ENCODE measurements at regions not wholly inside any gene's neighbourhood (a gene's known extent, or its start where the extent isn't known, plus 50 kb on each side); places are given as distances from the start of the nearest gene placed in this dataset.

DNA sequence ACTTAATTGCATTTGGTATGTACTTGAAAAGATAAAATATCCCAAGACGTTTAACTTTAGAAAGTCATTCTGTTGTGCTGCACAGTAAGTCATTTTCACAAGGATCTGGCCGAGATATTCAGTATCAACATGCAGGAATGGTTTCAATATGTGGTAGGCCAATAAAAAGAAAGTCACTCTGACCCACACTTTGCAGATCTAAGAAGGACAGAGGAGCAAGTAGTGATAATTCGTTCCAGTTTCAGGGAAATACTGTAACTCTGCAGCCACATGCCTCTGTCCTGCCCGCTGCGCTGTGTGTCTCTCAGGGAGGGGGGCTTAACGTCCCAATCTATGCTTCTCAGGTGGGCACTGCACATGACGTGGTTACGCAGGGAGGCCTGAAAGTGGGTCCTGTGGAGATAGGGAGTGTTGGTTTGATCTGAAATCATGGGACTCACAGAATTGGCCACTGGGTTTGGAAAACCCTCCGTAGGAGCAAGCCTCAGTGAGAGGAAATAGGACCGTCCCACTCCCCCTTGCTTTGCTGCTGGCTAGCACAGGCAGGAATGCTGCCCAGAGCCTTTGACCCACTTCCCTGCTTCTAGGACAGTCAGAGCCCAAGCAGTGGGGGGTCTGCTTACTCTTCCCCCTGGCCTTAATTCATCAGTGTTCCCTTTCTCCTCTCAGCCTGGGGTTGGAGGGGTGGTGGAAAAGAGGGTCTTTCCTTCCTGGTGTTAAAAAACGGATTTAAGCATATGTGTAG, 314.7 kb upstream of the SPRED2 start:
- no peak for DNase-seq (ENCODE audit: low spot score, unreplicated experiment)
- H3K27me3 Mint-ChIP-seq, result peaks cover 6% of the 10 kb centered on the region
- H3K4me3 Mint-ChIP-seq (ENCODE audit: low read depth), result no peak overlapping the region
- no peak overlapping the region for H3K27ac Mint-ChIP-seq
- H3K9me3 Mint-ChIP-seq (ENCODE audit: low read depth), result no peaks in the 10 kb centered on the region
- TF ChIP-seq, protein P1, sequence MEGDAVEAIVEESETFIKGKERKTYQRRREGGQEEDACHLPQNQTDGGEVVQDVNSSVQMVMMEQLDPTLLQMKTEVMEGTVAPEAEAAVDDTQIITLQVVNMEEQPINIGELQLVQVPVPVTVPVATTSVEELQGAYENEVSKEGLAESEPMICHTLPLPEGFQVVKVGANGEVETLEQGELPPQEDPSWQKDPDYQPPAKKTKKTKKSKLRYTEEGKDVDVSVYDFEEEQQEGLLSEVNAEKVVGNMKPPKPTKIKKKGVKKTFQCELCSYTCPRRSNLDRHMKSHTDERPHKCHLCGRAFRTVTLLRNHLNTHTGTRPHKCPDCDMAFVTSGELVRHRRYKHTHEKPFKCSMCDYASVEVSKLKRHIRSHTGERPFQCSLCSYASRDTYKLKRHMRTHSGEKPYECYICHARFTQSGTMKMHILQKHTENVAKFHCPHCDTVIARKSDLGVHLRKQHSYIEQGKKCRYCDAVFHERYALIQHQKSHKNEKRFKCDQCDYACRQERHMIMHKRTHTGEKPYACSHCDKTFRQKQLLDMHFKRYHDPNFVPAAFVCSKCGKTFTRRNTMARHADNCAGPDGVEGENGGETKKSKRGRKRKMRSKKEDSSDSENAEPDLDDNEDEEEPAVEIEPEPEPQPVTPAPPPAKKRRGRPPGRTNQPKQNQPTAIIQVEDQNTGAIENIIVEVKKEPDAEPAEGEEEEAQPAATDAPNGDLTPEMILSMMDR (IDR thresholded peaks at IDR 0.05; ENCODE audit: unreplicated experiment), result no peak
- H3K36me3 Mint-ChIP-seq (ENCODE audit: insufficient read depth), result no peaks in the 10 kb centered on the region
- peaks cover 6% of the 10 kb centered on the region for H3K4me1 Mint-ChIP-seq (ENCODE audit: low read depth)

DNA sequence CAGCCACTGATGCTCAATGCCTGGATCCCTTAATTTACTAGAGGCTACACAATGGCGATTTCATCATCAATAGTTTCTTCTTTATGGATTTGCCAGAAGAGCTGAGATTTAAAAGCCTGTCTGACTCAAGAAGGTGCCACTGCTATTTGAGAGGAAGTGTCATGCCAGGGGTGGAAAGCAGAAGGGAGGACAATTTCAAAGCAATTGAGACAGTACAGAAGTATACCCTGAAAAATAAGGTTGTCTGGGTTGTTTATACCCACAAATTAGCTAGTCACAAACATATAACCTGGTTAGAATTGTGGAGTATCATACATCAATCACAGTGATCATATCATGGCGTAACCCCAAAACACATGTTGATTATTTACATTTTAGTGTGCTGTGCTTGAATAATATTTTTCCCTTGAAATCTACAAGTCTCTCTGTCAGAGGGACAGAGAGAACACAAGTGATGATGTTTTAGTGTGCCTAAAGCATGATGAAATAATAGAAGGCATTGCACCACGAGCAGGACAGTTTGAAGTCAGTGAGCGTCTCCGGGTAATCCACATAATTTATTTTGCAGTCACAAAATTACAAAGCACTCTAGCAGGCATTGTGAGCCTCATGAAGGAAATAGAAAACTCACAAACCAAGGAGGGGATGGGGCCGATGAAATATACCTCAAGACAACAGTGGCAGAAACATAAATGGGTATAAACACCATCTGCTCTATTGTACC, 312.2 kb upstream of the SPRED2 start:
- H3K36me3 Mint-ChIP-seq (ENCODE audit: insufficient read depth), result no peaks in the 10 kb centered on the region
- TF ChIP-seq, protein P1 (IDR thresholded peaks at IDR 0.05; ENCODE audit: unreplicated experiment), result no peak

DNA sequence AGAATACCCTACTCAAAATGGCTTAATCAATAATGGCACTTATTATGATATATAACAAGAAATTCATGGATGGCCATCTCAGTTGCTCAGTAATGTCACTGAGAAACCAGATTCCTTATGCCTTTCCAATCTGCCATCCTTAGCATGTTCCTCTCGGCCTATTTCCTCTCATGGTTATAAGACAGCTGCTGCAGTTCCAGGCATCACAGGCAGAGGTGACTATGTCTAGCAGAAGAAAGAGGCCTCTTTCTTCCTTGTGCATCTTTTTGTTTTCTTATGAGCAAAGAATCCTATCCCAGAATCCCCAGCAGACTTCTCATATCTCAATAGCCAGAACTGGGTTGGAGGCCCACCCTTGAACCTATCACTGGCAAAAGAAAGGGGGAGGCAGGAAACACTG, 310.6 kb upstream of the SPRED2 start:
- Mint-ChIP-seq H3K9me3 (ENCODE audit: low read depth) (peaks cover 3% of the 10 kb centered on the region), H3K27me3 (peaks cover 3% of the 10 kb centered on the region), H3K27ac (no peak overlapping the region), H3K4me1 (ENCODE audit: low read depth) (peaks cover 2% of the 10 kb centered on the region), H3K36me3 (ENCODE audit: insufficient read depth) (no peaks in the 10 kb centered on the region), H3K4me3 (ENCODE audit: low read depth) (no peak overlapping the region)
- no peak for DNase-seq (ENCODE audit: low spot score, unreplicated experiment)
- TF ChIP-seq, protein P1 (IDR thresholded peaks at IDR 0.05; ENCODE audit: unreplicated experiment), result no peak

More for the DNA sequence above, 312.2 kb upstream of the SPRED2 start:
- H3K9me3 Mint-ChIP-seq (ENCODE audit: low read depth), result peaks cover 3% of the 10 kb centered on the region
- H3K4me1 Mint-ChIP-seq (ENCODE audit: low read depth), result peaks cover 8% of the 10 kb centered on the region
- H3K27ac Mint-ChIP-seq, result no peak overlapping the region
- no peak for DNase-seq (ENCODE audit: low spot score, unreplicated experiment)
- peaks cover 6% of the 10 kb centered on the region for H3K27me3 Mint-ChIP-seq
- H3K4me3 Mint-ChIP-seq (ENCODE audit: low read depth), result no peak overlapping the region

DNA sequence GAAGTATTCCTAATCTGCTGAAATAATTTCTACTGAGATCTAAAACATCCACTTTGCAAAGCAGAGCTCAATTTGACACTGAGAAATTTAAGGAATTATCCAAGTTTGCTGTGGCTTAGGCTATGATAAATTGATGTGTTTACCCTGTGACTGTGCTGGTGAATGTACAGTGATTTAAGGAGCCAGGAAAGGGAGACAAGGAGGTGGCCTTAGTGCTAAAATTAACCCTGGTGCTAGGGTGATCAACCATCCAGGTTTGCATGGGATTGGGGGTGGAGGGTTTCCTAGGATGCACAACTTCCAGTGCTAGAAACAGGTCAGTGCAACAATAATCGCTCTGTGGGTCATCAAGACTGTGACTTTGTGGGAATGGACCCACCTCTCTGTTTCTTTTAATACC, 307.5 kb upstream of the SPRED2 start:
- peaks cover 10% of the 10 kb centered on the region for H3K9me3 Mint-ChIP-seq (ENCODE audit: low read depth)
- no peak overlapping the region for H3K4me3 Mint-ChIP-seq (ENCODE audit: low read depth)
- no peaks in the 10 kb centered on the region for H3K36me3 Mint-ChIP-seq (ENCODE audit: insufficient read depth)
- TF ChIP-seq, protein P1 (IDR thresholded peaks at IDR 0.05; ENCODE audit: unreplicated experiment), result no peak
- no peak for DNase-seq (ENCODE audit: low spot score, unreplicated experiment)
- H3K4me1 Mint-ChIP-seq (ENCODE audit: low read depth), result peaks cover 2% of the 10 kb centered on the region
- H3K27me3 Mint-ChIP-seq, result no peaks in the 10 kb centered on the region
- H3K27ac Mint-ChIP-seq, result no peak overlapping the region

DNA sequence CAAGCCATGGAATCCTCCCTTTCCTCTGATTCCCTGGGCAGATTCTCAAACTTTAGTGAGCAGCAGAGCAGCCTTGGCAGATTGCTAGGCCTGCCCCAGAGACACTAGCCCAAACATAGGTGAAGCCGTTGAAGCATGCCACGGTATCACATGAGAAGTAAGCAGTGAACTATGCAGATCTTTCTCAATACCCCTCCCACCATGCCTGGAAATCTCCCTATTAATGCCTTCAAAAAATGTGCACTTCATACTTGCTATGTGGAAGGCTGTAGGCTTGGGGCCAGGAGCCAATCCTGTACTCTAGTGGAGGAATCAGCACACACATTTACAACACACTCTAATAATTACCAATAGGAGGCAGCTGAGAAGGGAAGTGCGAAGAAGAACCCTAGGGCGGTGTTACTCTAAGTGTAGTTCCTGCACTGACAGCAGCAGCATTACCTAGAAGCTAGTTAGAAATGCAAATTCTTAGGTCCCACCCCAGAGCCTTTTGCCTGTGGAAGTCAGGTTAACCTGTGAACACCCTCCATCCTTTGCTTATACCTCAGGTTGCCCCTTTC, 305.1 kb upstream of the SPRED2 start:
- peaks cover 2% of the 10 kb centered on the region for H3K4me1 Mint-ChIP-seq (ENCODE audit: low read depth)
- no peaks in the 10 kb centered on the region for H3K36me3 Mint-ChIP-seq (ENCODE audit: insufficient read depth)
- H3K27ac Mint-ChIP-seq, result no peak overlapping the region
- TF ChIP-seq, protein P1 (IDR thresholded peaks at IDR 0.05; ENCODE audit: unreplicated experiment), result no peak
- H3K27me3 Mint-ChIP-seq, result no peaks in the 10 kb centered on the region
- DNase-seq (ENCODE audit: low spot score, unreplicated experiment), result no peak
- H3K9me3 Mint-ChIP-seq (ENCODE audit: low read depth), result peaks cover 11% of the 10 kb centered on the region
- H3K4me3 Mint-ChIP-seq (ENCODE audit: low read depth), result no peak overlapping the region
